GM10266 (cell line): ENCODE measurements at regions not wholly inside any gene's neighbourhood (a gene's known extent, or its start where the extent isn't known, plus 50 kb on each side); places are given as distances from the start of the nearest gene placed in this dataset.

ENCODE experiments used
- DNase-seq: peaks from one replicate; pipeline ENCODE4 v3.0.0; 2012; ENCODE audit errors: extremely low spot score
- TF ChIP-seq, protein P1 (sequence below): IDR thresholded peaks from 2 replicates; pipeline ENCODE4 v1.5.1; 2012; ENCODE audit warnings: mild to moderate bottlenecking, low read depth; ENCODE audit not compliant: control insufficient read depth, insufficient read depth; ENCODE audit errors: missing control alignments

- DNase-seq, result no peak
- TF ChIP-seq, protein P1, sequence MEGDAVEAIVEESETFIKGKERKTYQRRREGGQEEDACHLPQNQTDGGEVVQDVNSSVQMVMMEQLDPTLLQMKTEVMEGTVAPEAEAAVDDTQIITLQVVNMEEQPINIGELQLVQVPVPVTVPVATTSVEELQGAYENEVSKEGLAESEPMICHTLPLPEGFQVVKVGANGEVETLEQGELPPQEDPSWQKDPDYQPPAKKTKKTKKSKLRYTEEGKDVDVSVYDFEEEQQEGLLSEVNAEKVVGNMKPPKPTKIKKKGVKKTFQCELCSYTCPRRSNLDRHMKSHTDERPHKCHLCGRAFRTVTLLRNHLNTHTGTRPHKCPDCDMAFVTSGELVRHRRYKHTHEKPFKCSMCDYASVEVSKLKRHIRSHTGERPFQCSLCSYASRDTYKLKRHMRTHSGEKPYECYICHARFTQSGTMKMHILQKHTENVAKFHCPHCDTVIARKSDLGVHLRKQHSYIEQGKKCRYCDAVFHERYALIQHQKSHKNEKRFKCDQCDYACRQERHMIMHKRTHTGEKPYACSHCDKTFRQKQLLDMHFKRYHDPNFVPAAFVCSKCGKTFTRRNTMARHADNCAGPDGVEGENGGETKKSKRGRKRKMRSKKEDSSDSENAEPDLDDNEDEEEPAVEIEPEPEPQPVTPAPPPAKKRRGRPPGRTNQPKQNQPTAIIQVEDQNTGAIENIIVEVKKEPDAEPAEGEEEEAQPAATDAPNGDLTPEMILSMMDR, result no peak
These were observed 846.2 kb downstream of the BRD1 start for GRCh38 chr22:48981371-48982061.

DNA sequence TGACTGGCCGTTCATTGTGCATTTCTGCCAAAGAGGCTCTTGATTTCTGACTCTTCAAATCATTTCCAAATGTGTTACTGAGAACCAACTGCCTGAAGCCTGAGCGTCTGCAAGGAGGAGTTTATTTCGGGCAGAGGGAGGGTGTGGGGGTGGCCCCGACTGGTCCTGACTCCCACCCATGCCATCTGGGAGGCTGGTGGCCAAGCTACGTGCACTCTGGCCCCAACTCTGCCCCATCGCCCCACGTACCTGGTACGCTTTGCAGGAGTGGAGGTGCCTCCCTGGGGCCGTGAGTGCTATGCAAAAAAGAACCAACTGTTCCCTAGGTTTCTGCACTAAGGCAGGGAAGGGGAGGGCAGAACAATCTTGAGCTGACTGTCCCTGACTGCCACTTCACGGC, 846.8 kb downstream of the BRD1 start:
- DNase-seq, result no peak
- TF ChIP-seq, protein P1, result no peak

- TF ChIP-seq, protein P1, result no peak
- DNase-seq, result no peak
These were observed 847.3 kb downstream of the BRD1 start for GRCh38 chr22:48980409-48980808.

DNA sequence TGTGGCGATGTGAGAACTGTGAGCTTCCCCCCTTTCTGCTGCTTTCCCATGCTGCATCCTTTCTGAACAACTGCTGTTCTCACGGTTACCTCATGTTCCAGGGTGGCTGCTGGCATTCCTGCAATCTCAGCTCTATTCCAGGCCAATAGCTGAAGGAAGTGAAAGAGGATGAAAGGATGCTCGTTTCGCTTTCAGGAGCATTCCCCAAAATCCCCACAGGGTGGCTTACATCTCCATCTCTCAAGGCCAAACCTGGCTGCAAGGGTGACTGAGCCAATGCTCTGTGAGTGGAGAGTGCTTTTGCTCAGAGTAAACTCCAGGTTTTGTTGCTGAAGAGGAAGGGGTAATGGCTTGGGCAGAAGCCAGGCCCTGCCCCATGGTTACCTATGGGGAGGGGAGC, 848.2 kb downstream of the BRD1 start:
- TF ChIP-seq, protein P1, result no peak
- no peak for DNase-seq

- TF ChIP-seq, protein P1, result no peak
These were observed 850.8 kb downstream of the BRD1 start for GRCh38 chr22:48976556-48977535.

DNA sequence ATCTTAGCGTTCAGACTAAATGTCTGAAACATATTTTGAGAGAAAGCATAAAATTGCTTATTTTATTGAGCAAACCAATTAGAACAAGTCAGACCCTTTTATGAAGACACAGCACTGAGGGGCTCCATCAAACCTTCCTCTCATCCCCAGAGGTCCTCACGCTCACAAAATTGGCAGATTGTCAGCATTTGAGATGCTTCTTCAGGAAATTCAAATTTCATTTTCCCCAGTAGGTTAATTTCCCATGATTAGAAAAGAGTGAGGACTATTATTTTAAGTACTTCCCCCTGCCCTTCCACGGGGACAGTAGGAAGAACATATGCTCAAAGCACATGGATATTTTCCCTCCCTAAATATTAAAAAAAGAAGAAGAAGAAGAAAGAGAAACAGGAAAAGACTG, 851.8 kb downstream of the BRD1 start:
- DNase-seq, result no peak
- TF ChIP-seq, protein P1, result no peak

More at GRCh38 chr22:48976556-48977535, 850.8 kb downstream of the BRD1 start:
- DNase-seq, result no peak

DNA sequence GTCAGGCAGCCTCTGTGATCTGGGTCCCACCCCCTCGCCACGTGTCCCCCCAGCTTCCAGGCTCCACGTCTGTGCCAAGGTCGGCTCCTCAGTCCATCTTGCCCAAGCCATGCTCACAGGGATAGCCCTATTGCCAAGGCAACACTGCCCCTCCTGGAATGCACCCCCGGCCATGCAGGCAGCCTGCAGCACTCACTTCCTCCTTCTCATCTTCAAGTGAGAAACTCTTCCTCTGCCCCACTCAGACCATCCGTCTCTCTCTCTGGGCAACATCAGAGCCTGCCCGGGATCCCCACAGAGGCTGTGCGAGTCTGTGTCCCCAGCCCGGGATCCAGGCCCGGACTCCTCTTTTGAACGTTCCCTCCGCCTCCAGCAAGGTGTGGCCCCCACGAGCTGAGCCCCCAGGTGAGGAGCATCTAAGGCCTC, 852.3 kb downstream of the BRD1 start:
- TF ChIP-seq, protein P1, result no peak
- DNase-seq, result no peak
